COR-L47 (cell line): ENCODE measurements at regions not wholly inside any gene's neighbourhood (a gene's known extent, or its start where the extent isn't known, plus 50 kb on each side); places are given as distances from the start of the nearest gene placed in this dataset.
"Not testable (repeated sequence)": the region's sequence is repeated elsewhere in the genome, so short reads cannot be mapped to it uniquely, and the experiment has no call there.

Experiments
- DNase-seq: peaks from one replicate; lab custom pipeline; 2025; lab: John Stamatoyannopoulos, UW

GRCh38 chr7:112937651-112938415 lies 147.6 kb upstream of the TMEM168 start:
- DNase-seq, result no peak

GRCh38 chr7:112933598-112933997 lies 143.4 kb upstream of the TMEM168 start:
- DNase-seq, result no peak

- DNase-seq, result no peak
Observed at GRCh38 chr7:112930787-112931186, 140.6 kb upstream of the TMEM168 start.

- no peak for DNase-seq
Observed at GRCh38 chr7:112929421-112929820, 139.2 kb upstream of the TMEM168 start.

GRCh38 chr7:112926018-112926417 lies 135.8 kb upstream of the TMEM168 start:
- DNase-seq, result no peak

- not testable (repeated sequence) for DNase-seq
Observed at GRCh38 chr7:112922546-112922945, 132.4 kb upstream of the TMEM168 start.

- not testable (repeated sequence) for DNase-seq
Observed at GRCh38 chr7:112916431-112916830, 126.2 kb upstream of the TMEM168 start.

- DNase-seq, result peak; percentile 0
Observed at GRCh38 chr7:112908086-112908485, 117.9 kb upstream of the TMEM168 start.

GRCh38 chr7:112907658-112908057 lies 117.5 kb upstream of the TMEM168 start:
- DNase-seq, result no peak

- no peak for DNase-seq
Observed at GRCh38 chr7:112905950-112906349, 115.8 kb upstream of the TMEM168 start.

GRCh38 chr7:112905413-112905812 lies 115.2 kb upstream of the TMEM168 start:
- DNase-seq, result no peak

GRCh38 chr7:112898432-112899290 lies 108.5 kb upstream of the TMEM168 start:
- peak; percentile 72 for DNase-seq

GRCh38 chr7:112897839-112898431 lies 107.7 kb upstream of the TMEM168 start:
- no peak for DNase-seq

GRCh38 chr7:112896026-112896601 lies 105.9 kb upstream of the TMEM168 start:
- no peak for DNase-seq

- no peak for DNase-seq
Observed at GRCh38 chr7:112892263-112892662, 102.1 kb upstream of the TMEM168 start.

- no peak for DNase-seq
Observed at GRCh38 chr7:112891698-112892097, 101.5 kb upstream of the TMEM168 start.

GRCh38 chr7:112889834-112890438 lies 99.7 kb upstream of the TMEM168 start:
- DNase-seq, result no peak

GRCh38 chr7:112889268-112889667 lies 99.1 kb upstream of the TMEM168 start:
- no peak for DNase-seq

- DNase-seq, result no peak
Observed at GRCh38 chr7:112888781-112889180, 98.6 kb upstream of the TMEM168 start.

- no peak for DNase-seq
Observed at GRCh38 chr7:112887976-112888375, 97.8 kb upstream of the TMEM168 start.

- DNase-seq, result no peak
Observed at GRCh38 chr7:112887337-112887736, 97.1 kb upstream of the TMEM168 start.

- DNase-seq, result no peak
Observed at GRCh38 chr7:112886208-112886607, 96.0 kb upstream of the TMEM168 start.
